Ovary (tissue), 3 donors: ENCODE measurements at regions not wholly inside any gene's neighbourhood (a gene's known extent, or its start where the extent isn't known, plus 50 kb on each side); places are given as distances from the start of the nearest gene placed in this dataset.

ENCODE experiments used
- EP300 ChIP-seq: sonication (generic); formaldehyde crosslinking; IDR thresholded peaks from one replicate; pipeline ENCODE4 v1.6.1; 2017; ENCODE audit warnings: antibody characterized with exemption
- POLR2A ChIP-seq: fragments of 450-650 bp; IDR thresholded peaks from one replicate; pipeline ENCODE4 v1.6.1; 2017; ENCODE audit warnings: antibody characterized with exemption, mild to moderate bottlenecking, moderate library complexity
- TF ChIP-seq, protein P1 (sequence below), 3 donors: fragments of 450-650 bp in 2 of 3; fragments of 200-600 bp in 1 of 3; IDR thresholded peaks; one replicate each; pipeline versions ENCODE4 v1.5.1 to v1.8.0; 2016 to 2022; ENCODE audit warnings: antibody characterized with exemption in 3 of 3, mild to moderate bottlenecking in 1 of 3
- donor health status: DM: no; HTN: no; CAD: no.

DNA sequence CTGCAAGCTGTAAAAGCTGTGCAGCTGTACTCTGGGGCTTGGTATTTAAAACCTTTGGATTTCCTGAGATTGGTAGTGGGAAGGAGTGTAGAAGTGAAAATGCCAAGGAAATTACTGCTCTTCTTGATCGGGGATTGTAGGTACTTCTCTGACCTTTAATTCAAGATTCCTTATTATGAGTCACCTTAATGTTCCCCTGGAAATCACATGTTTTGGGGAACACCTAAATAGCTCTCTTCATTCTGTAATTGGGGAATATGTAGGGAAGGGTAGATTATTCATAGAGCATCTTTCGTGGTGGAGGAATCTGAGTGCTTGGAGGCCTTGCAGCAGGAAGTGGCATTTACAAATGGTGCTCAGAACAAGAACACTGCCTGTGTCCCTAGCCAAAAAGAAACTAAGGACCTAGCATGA lies 137.8 kb downstream of the UCHL1 start:
- TF ChIP-seq, protein P1, sequence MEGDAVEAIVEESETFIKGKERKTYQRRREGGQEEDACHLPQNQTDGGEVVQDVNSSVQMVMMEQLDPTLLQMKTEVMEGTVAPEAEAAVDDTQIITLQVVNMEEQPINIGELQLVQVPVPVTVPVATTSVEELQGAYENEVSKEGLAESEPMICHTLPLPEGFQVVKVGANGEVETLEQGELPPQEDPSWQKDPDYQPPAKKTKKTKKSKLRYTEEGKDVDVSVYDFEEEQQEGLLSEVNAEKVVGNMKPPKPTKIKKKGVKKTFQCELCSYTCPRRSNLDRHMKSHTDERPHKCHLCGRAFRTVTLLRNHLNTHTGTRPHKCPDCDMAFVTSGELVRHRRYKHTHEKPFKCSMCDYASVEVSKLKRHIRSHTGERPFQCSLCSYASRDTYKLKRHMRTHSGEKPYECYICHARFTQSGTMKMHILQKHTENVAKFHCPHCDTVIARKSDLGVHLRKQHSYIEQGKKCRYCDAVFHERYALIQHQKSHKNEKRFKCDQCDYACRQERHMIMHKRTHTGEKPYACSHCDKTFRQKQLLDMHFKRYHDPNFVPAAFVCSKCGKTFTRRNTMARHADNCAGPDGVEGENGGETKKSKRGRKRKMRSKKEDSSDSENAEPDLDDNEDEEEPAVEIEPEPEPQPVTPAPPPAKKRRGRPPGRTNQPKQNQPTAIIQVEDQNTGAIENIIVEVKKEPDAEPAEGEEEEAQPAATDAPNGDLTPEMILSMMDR (IDR thresholded peaks at IDR 0.05), result no peak
- TF ChIP-seq POLR2A (no peak), EP300 (no peak)
